ENCODE measurements at regions not wholly inside any gene's neighbourhood (a gene's known extent, or its start where the extent isn't known, plus 50 kb on each side); places are given as distances from the start of the nearest gene placed in this dataset.
"Not testable (repeated sequence)": the region's sequence is repeated elsewhere in the genome, so short reads cannot be mapped to it uniquely, and the experiment has no call there.

GRCh38 chr17:21495281-21495680 is 119.1 kb downstream of the KCNJ12 start:
- TF ChIP-seq, protein P1, sequence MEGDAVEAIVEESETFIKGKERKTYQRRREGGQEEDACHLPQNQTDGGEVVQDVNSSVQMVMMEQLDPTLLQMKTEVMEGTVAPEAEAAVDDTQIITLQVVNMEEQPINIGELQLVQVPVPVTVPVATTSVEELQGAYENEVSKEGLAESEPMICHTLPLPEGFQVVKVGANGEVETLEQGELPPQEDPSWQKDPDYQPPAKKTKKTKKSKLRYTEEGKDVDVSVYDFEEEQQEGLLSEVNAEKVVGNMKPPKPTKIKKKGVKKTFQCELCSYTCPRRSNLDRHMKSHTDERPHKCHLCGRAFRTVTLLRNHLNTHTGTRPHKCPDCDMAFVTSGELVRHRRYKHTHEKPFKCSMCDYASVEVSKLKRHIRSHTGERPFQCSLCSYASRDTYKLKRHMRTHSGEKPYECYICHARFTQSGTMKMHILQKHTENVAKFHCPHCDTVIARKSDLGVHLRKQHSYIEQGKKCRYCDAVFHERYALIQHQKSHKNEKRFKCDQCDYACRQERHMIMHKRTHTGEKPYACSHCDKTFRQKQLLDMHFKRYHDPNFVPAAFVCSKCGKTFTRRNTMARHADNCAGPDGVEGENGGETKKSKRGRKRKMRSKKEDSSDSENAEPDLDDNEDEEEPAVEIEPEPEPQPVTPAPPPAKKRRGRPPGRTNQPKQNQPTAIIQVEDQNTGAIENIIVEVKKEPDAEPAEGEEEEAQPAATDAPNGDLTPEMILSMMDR (IDR thresholded peaks at IDR 0.05; ENCODE audit: control insufficient read depth, extremely low read depth, insufficient read depth) = no peak
- DNase-seq (ENCODE audit: low read depth) = no peak
- H3K4me3 ChIP-seq (ENCODE audit: low read depth, low read length) = no peak overlapping the region

GRCh38 chr17:21500064-21500463 is 123.9 kb downstream of the KCNJ12 start:
- DNase-seq (ENCODE audit: low read depth) = no peak
- TF ChIP-seq, protein P1 (IDR thresholded peaks at IDR 0.05; ENCODE audit: control insufficient read depth, extremely low read depth, insufficient read depth) = no peak
- H3K4me3 ChIP-seq (ENCODE audit: low read depth, low read length) = no peak overlapping the region

DNA sequence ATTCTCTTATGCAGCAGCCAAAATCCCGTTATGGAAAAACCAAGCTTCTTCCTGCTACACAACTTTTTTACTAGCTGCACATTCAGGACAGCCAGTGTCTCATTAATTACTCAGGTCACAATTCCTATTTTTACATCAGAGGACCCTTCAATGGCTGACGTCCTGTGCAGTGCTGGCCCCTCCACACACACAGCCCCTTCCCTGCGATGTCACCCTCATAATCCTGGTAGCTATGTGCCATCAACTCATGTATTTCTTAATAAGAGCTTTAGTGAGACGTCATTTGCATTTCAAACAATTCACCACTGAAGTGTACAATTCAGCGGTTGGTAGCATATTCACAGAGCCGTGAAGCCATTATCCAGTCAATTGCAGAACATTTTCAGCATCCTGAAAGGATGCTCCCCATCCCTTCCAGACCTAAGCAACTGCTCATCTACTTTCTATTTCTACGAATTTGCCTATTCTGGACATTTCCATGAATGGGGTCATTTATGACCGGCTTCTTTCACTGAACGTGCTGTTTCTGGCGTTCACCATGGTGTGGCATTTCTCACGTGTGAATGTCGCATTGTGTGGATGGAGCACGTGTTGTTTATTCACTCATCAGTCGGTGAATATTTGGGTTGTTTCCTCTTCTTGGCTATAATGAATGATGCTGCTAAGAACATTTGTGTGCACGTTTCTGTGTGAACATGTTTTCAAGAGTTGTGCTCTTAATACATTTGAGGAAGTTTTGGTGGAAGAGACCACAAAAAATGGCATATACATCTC is 126.0 kb downstream of the KCNJ12 start:
- not testable (repeated sequence) for H3K4me3 ChIP-seq (ENCODE audit: low read depth, low read length); DNase-seq (ENCODE audit: low read depth)

DNA sequence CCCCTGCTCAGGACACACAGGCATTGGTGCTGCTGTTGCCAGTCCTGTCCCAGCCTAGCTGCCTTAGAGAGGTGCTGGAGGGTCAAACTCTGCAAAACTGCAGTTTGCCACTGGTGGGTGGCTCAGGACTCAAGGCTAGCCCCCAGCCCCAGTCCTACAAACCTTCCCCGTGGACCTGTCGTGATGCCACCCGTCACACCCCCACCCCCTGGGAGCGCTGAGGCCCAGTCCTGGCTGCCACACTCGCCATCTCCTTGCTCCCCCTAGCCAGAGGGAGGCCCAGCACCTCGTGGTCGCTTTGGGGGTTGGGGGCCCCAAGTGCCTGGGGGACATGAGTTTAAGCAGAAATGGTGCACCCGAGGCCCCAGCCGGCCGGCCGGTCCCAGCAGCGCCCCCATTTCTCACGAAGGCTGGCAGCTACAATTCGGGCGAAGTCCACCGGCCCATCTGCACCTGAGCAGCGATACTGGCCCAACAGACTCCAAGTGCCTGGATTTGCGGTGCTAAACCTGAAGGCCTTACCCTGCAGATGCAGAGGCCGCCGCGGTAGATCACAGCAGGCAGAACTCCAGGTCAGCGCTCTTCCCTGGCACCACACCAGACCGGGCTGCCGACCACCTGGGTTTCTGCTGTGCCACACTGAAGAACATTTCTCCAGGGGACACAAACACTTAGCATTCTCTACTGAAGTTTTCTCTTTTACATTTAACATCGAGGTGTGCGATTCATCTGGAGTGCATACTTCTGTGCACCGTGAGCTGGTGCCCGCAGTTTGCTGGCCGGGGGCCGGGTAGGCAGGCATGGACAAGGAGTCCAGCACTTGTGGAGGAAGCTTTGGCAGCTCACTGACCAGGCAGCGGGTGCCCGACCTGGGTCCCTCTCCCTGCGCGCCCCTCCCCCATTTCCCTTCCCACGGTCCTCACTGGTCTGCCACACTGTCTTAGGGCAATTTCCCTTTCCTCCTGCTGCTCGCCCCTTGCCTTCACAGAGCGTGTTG is 130.0 kb downstream of the KCNJ12 start:
- TF ChIP-seq, protein P1 (IDR thresholded peaks at IDR 0.05; ENCODE audit: control insufficient read depth, extremely low read depth, insufficient read depth) = no peak
- no peak for DNase-seq (ENCODE audit: low read depth)
- no peak overlapping the region for H3K4me3 ChIP-seq (ENCODE audit: low read depth, low read length)

DNA sequence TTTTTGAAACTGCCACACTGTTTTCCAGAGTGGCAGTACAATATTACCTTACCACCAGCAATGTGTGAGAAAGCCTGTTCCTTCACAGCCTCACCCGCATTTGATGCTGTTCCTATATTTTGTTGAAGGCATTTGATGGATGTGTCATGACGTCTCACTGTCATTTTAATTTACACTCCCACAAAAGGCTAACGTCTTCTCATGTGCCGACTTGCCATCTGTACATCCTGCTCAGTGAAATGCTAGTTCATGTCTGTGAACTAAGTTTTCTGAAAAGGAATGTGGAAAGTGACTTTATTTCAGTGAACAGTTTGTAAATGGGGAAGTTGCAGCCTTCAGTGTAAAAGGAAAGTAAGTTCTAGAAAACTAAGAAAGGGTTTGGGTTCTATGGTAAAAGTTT is 131.6 kb downstream of the KCNJ12 start:
- DNase-seq (ENCODE audit: low read depth); H3K4me3 ChIP-seq (ENCODE audit: low read depth, low read length): not testable (repeated sequence)

DNA sequence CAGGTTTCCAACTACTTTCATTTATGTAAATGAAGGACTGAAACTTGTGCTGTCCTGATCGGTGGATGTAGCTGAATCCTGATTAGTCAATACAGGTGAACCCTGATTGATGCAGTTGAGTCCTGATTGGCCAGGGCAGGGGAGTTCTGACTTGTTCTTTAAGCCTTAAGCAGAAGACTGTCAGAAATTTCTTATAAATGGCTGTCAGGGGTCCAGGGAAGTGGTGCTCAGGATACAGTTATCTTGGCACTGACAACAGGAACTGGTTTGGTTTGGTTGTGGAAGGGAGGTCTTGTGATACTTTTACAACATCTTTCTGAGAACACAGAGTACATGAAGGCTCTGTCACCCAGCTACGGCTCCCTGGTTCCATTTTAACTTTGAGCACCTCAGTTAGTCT is 132.1 kb downstream of the KCNJ12 start:
- TF ChIP-seq, protein P1 (IDR thresholded peaks at IDR 0.05; ENCODE audit: control insufficient read depth, extremely low read depth, insufficient read depth) = no peak
- no peak for DNase-seq (ENCODE audit: low read depth)
- no peak overlapping the region for H3K4me3 ChIP-seq (ENCODE audit: low read depth, low read length)

DNA sequence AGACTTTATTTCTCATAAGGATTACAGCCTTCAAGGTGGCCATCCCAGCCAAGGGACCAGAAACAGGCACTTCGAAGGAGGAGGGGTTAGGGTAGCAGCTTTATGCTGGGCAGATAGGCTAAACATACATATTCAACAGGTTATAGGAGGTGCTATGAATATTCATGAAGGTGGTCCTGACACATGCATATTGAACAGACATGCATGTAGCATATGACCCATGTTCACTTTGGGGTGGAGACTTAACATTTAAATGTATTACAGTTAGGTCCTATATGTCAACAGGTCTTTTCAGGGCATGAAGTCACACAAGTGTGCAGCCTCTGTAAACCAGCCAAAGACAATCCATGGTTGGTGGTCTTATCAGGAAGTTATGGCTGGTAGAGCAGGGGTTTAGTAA is 133.2 kb downstream of the KCNJ12 start:
- H3K4me3 ChIP-seq (ENCODE audit: low read depth, low read length); DNase-seq (ENCODE audit: low read depth): not testable (repeated sequence)

- TF ChIP-seq, protein P1 (IDR thresholded peaks at IDR 0.05; ENCODE audit: control insufficient read depth, extremely low read depth, insufficient read depth) = no peak
- DNase-seq (ENCODE audit: low read depth) = no peak
- no peak overlapping the region for H3K4me3 ChIP-seq (ENCODE audit: low read depth, low read length)
Measured at GRCh38 chr17:21510686-21511362, 134.7 kb downstream of the KCNJ12 start.
